ENCODE measurements at regions not wholly inside any gene's neighbourhood (a gene's known extent, or its start where the extent isn't known, plus 50 kb on each side); places are given as distances from the start of the nearest gene placed in this dataset.

GRCh38 chr18:42617221-42617620 is 498.3 kb downstream of the RIT2 start:
- TF ChIP-seq, protein P1, sequence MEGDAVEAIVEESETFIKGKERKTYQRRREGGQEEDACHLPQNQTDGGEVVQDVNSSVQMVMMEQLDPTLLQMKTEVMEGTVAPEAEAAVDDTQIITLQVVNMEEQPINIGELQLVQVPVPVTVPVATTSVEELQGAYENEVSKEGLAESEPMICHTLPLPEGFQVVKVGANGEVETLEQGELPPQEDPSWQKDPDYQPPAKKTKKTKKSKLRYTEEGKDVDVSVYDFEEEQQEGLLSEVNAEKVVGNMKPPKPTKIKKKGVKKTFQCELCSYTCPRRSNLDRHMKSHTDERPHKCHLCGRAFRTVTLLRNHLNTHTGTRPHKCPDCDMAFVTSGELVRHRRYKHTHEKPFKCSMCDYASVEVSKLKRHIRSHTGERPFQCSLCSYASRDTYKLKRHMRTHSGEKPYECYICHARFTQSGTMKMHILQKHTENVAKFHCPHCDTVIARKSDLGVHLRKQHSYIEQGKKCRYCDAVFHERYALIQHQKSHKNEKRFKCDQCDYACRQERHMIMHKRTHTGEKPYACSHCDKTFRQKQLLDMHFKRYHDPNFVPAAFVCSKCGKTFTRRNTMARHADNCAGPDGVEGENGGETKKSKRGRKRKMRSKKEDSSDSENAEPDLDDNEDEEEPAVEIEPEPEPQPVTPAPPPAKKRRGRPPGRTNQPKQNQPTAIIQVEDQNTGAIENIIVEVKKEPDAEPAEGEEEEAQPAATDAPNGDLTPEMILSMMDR (IDR thresholded peaks at IDR 0.05), result no peak
- TF ChIP-seq POLR2A (IDR thresholded peaks at IDR 0.05), result no peak
- no peak for TF ChIP-seq EP300 (IDR thresholded peaks at IDR 0.05)
